Peyer's patch (tissue), 4 donors: ENCODE measurements at regions not wholly inside any gene's neighbourhood (a gene's known extent, or its start where the extent isn't known, plus 50 kb on each side); places are given as distances from the start of the nearest gene placed in this dataset.

Experiments
- DNase-seq, 3 donors: peaks; one replicate each; pipeline ENCODE4 v3.0.0-alpha.2; 2017 to 2019
- H3K27ac ChIP-seq, 4 donors: fragments of 200-600 bp; sonication (generic); one replicate each; pipeline ENCODE4 v1.5.1; 2016 to 2019
- H3K27me3 ChIP-seq, 2 donors: fragments of 200-600 bp; sonication (generic); one replicate each; pipeline ENCODE4 v1.5.1; 2019
- H3K36me3 ChIP-seq, 3 donors: fragments of 200-600 bp; sonication (generic); one replicate each; pipeline ENCODE4 v1.5.1; 2016 to 2019
- H3K4me1 ChIP-seq, 4 donors: fragments of 200-600 bp; sonication (generic); one replicate each; pipeline ENCODE4 v1.5.1; 2016 to 2019
- H3K4me3 ChIP-seq, 4 donors: fragments of 200-600 bp; sonication (generic); 1 replicate in 3 of 4; 2 replicates in 1 of 4; pipeline ENCODE4 v1.5.1; 2016 to 2019; ENCODE audit warnings: mild to moderate bottlenecking in 1 of 4
- H3K9me3 ChIP-seq, 4 donors: fragments of 200-600 bp; sonication (generic); one replicate each; pipeline ENCODE4 v1.5.1; 2016 to 2019; ENCODE audit warnings: mild to moderate bottlenecking in 1 of 4
- POLR2A ChIP-seq, 2 donors: fragments of 450-650 bp; IDR thresholded peaks; one replicate each; pipeline ENCODE4 v1.5.1; 2017; ENCODE audit warnings: antibody characterized with exemption in 2 of 2, mild to moderate bottlenecking in 2 of 2, moderate library complexity in 2 of 2
- TF ChIP-seq, protein P1 (sequence below), 6 experiments: fragments of 450-650 bp in 4 of 6; fragments of 200-600 bp in 2 of 6; sonication (generic) in 1 of 6; IDR thresholded peaks; one replicate each; pipeline ENCODE4 v1.5.1; 2017 to 2019; ENCODE audit warnings: antibody characterized with exemption in 6 of 6, mild to moderate bottlenecking in 3 of 6, moderate library complexity in 1 of 6

DNA sequence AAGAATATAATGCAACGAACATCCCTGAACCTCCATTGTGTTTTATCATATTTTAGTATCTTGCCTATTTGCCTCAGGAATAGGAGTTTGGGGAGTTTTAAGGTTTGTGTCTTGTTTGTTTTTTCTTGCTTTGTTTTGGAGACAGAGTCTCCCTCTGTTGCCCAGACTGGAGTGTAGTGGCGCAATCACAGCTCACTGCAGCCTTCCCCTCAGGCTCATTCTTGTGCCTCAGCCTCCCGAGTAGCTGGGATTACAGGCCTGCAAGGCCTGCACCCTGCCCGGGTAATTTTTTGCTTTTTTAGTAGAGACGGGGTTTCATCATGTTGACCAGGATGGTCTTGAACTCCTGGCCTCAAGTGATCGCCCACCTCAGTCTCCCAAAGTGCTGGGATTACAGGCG is 63.3 kb upstream of the CARMIL1 start:
- Histone ChIP-seq H3K36me3 (no peaks in the 10 kb centered on the region), H3K4me1 (no peaks in the 10 kb centered on the region), H3K27ac (no peak overlapping the region), H3K4me3 (no peak overlapping the region), H3K9me3 (no peaks in the 10 kb centered on the region), H3K27me3 (no peaks in the 10 kb centered on the region)
- TF ChIP-seq POLR2A (IDR thresholded peaks at IDR 0.05) = no peak
- TF ChIP-seq, protein P1, sequence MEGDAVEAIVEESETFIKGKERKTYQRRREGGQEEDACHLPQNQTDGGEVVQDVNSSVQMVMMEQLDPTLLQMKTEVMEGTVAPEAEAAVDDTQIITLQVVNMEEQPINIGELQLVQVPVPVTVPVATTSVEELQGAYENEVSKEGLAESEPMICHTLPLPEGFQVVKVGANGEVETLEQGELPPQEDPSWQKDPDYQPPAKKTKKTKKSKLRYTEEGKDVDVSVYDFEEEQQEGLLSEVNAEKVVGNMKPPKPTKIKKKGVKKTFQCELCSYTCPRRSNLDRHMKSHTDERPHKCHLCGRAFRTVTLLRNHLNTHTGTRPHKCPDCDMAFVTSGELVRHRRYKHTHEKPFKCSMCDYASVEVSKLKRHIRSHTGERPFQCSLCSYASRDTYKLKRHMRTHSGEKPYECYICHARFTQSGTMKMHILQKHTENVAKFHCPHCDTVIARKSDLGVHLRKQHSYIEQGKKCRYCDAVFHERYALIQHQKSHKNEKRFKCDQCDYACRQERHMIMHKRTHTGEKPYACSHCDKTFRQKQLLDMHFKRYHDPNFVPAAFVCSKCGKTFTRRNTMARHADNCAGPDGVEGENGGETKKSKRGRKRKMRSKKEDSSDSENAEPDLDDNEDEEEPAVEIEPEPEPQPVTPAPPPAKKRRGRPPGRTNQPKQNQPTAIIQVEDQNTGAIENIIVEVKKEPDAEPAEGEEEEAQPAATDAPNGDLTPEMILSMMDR (IDR thresholded peaks at IDR 0.05) = no peak
- no peak for DNase-seq

DNA sequence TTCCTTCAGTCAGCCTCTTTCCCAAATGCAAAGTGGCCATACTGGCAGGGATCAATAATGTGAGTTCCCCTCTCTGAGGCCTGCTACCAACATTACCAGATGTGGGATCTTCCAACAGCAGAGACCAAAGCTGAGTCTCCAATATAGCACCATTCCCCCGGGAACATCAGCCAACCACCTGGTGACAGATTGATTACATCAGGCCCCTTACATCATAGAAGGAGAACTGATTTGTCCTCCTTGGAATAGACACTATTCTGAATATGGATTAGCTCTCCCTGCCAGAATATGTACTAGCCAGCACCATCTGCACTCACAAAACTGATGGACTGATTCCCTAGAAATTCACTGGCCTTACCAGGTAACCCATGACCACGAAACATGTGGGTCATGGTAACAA is 61.9 kb upstream of the CARMIL1 start:
- H3K27me3 ChIP-seq = no peaks in the 10 kb centered on the region
- no peaks in the 10 kb centered on the region for H3K9me3 ChIP-seq
- no peak for DNase-seq
- TF ChIP-seq, protein P1 (IDR thresholded peaks at IDR 0.05) = no peak
- TF ChIP-seq POLR2A (IDR thresholded peaks at IDR 0.05) = no peak
- H3K4me3 ChIP-seq = no peak overlapping the region
- no peak overlapping the region for H3K27ac ChIP-seq
- no peaks in the 10 kb centered on the region for H3K4me1 ChIP-seq
- H3K36me3 ChIP-seq = no peaks in the 10 kb centered on the region

DNA sequence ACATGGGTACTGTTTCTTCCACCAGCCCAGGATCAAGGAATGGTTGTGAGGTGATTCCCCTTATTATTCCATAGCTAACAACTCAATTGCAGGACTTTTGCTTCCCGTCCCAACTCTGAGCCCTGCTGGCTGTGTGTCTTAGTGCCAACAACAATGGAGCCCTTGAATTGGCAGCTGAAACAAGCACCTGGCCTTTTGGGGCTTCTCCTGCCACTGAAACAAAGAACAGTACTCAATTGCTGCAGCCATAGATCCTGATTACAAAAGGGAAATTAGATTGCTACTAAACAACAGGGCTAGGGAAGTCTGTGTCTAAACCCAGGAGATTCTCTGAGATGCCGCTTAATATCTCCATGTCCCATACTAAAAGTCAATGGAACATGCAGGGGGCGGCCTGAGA is 61.3 kb upstream of the CARMIL1 start:
- Histone ChIP-seq H3K27me3 (no peaks in the 10 kb centered on the region), H3K27ac (no peak overlapping the region)

DNA sequence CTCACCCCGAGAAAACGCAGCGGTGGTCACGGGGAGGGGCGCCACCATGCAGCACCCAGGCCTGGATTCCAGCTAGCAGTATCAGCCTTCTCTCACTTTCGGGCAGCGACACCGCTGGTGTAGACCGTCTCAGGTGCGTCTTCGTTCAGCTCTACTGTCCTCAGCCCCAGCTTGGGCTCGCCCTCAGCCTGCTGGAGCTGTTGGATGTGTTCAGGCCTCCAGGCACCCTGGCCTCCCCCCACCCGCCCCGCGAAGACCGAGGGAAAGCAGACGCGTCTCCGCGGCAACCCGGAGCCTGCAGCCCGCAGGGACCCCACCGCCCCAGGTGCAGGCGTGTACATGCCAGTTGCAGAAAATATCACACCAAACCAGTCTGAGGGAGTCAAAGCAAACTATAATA is 60.8 kb upstream of the CARMIL1 start:
- no peak for TF ChIP-seq POLR2A (IDR thresholded peaks at IDR 0.05)
- TF ChIP-seq, protein P1 (IDR thresholded peaks at IDR 0.05) = no peak
- Histone ChIP-seq H3K9me3 (no peaks in the 10 kb centered on the region), H3K27ac (no peak overlapping the region), H3K27me3 (no peaks in the 10 kb centered on the region), H3K4me3 (no peak overlapping the region), H3K4me1 (no peaks in the 10 kb centered on the region), H3K36me3 (no peaks in the 10 kb centered on the region)
- no peak for DNase-seq

More for the DNA sequence above, 61.3 kb upstream of the CARMIL1 start:
- H3K4me3 ChIP-seq = no peak overlapping the region
- no peaks in the 10 kb centered on the region for H3K4me1 ChIP-seq
- DNase-seq = no peak
- TF ChIP-seq, protein P1 (IDR thresholded peaks at IDR 0.05) = no peak
- TF ChIP-seq POLR2A (IDR thresholded peaks at IDR 0.05) = no peak
- H3K36me3 ChIP-seq = no peaks in the 10 kb centered on the region
- no peaks in the 10 kb centered on the region for H3K9me3 ChIP-seq

DNA sequence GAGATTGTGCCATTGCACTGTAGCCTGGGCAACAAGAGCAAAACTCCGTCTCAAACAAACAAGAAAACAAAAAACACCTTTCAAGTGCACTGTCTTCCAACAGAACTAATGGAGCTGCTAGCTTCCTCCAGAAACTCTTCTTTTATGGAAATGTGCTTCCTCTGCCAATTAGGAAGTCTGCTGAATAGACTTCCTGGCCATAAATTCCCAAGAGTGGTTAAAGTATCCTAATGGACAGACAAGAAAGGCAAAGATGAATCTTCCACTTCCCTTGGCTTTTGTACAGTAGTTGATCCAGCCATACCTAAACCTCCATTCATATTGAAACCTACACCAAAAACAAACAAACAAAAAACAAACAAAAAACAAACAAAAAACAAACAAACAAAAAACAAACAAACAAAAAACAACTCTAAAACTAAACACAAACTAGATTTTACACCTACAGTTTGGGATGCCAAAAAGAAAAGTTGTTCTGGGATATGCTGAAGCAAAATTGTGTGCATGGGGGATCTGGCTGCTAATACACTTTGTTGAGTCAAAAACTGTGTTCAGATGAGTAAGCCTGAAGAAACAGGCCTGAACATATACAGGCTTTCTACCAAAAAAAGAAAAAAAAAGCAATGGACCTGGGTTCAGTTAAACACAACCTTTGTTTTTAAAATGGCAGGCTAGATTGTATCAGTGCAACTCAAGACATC is 59.8 kb upstream of the CARMIL1 start:
- Histone ChIP-seq H3K27ac (no peak overlapping the region), H3K4me1 (no peaks in the 10 kb centered on the region), H3K27me3 (no peaks in the 10 kb centered on the region), H3K9me3 (no peaks in the 10 kb centered on the region), H3K36me3 (no peaks in the 10 kb centered on the region), H3K4me3 (no peak overlapping the region)
- no peak for DNase-seq
- TF ChIP-seq, protein P1 (IDR thresholded peaks at IDR 0.05) = no peak
- TF ChIP-seq POLR2A (IDR thresholded peaks at IDR 0.05) = no peak

DNA sequence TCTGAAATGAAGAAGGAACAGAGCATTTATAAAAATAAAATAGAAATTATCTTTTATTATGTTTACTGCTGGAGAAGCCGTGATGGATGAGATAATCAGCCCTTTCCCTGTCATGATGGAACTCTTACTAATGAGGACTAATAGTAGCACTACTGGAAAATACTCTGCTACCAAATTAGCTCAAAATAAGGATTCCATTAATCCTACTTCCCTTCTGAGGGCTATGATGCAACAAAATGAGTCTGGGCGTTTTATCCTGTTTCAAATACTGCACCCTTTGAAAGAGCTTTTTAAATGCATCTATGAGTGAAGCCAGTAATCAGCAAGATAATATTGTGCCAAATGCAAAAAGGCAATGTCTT is 59.3 kb upstream of the CARMIL1 start:
- no peaks in the 10 kb centered on the region for H3K9me3 ChIP-seq
- no peak overlapping the region for H3K4me3 ChIP-seq
- no peak for DNase-seq
- H3K27ac ChIP-seq = no peak overlapping the region
- TF ChIP-seq POLR2A (IDR thresholded peaks at IDR 0.05) = no peak
- TF ChIP-seq, protein P1 (IDR thresholded peaks at IDR 0.05) = no peak
- no peaks in the 10 kb centered on the region for H3K36me3 ChIP-seq
- no peaks in the 10 kb centered on the region for H3K27me3 ChIP-seq
- no peaks in the 10 kb centered on the region for H3K4me1 ChIP-seq
